ENCODE measurements at regions not wholly inside any gene's neighbourhood (a gene's known extent, or its start where the extent isn't known, plus 50 kb on each side); places are given as distances from the start of the nearest gene placed in this dataset.

- H3K27ac ChIP-seq, result no peak overlapping the region
- CTCF ChIA-PET, result no interaction called here
Measured at GRCh38 chr11:96447208-96448110, 57.6 kb downstream of the JRKL start.

GRCh38 chr11:96448225-96448624 is 58.4 kb downstream of the JRKL start:
- CTCF ChIA-PET, result no interaction called here

More at GRCh38 chr11:96447208-96448110, 57.6 kb downstream of the JRKL start:
- Histone ChIP-seq H4K20me1 (ENCODE audit: insufficient read depth) (no peaks in the 10 kb centered on the region), H3K36me3 (ENCODE audit: low read depth) (no peaks in the 10 kb centered on the region), H3K4me1 (replicated peaks; ENCODE audit: insufficient read depth) (no peaks in the 10 kb centered on the region), H2AFZ (no peak overlapping the region), H3K27me3 (ENCODE audit: insufficient read depth, low read depth) (peaks cover 4% of the 10 kb centered on the region; the same call in 1 of the 2 replicates), H3K4me2 (no peak overlapping the region), H3K9me3 (ENCODE audit: insufficient read depth, low read depth) (no peaks in the 10 kb centered on the region), H3K9me2 (ENCODE audit: insufficient read depth) (no peaks in the 10 kb centered on the region), H3K4me3 (no peak overlapping the region), H3K79me2 (ENCODE audit: low read depth) (no peaks in the 10 kb centered on the region), H3F3A (ENCODE audit: insufficient read depth, low read depth) (no peaks in the 10 kb centered on the region)
- no peak for DNase-seq
- POLR2A ChIA-PET (ENCODE audit: unreplicated experiment), result no interaction called here
- intact Hi-C loops (cut with micrococcal nuclease; ENCODE audit: unreplicated experiment), result no loop called here
- BruUV-seq (replicated peaks), result no TSS peak
- TF ChIP-seq CTCF (conservative IDR thresholded peaks at IDR 0.05) (no peak), EZH2 (IDR thresholded peaks at IDR 0.05; ENCODE audit: low read depth) (no peak)

GRCh38 chr11:96456111-96456510 is 66.3 kb downstream of the JRKL start:
- no peak overlapping the region for H3K4me3 ChIP-seq
- H3F3A ChIP-seq (ENCODE audit: insufficient read depth, low read depth), result no peaks in the 10 kb centered on the region
- no peaks in the 10 kb centered on the region for H4K20me1 ChIP-seq (ENCODE audit: insufficient read depth)
- no peak overlapping the region for H3K4me2 ChIP-seq
- intact Hi-C loops (cut with micrococcal nuclease; ENCODE audit: unreplicated experiment), result no loop called here
- H3K27me3 ChIP-seq (ENCODE audit: insufficient read depth, low read depth), result peaks cover 7% of the 10 kb centered on the region; the same call in 1 of the 2 replicates
- H3K4me1 ChIP-seq (replicated peaks; ENCODE audit: insufficient read depth), result no peaks in the 10 kb centered on the region
- no peaks in the 10 kb centered on the region for H3K9me2 ChIP-seq (ENCODE audit: insufficient read depth)
- no peaks in the 10 kb centered on the region for H3K36me3 ChIP-seq (ENCODE audit: low read depth)
- H3K79me2 ChIP-seq (ENCODE audit: low read depth), result no peaks in the 10 kb centered on the region
- no TSS peak for BruUV-seq (replicated peaks)
- no peak overlapping the region for H2AFZ ChIP-seq
- POLR2A ChIA-PET (ENCODE audit: unreplicated experiment), result no interaction called here
- DNase-seq, result no peak
- TF ChIP-seq EZH2 (IDR thresholded peaks at IDR 0.05; ENCODE audit: low read depth) (no peak), CTCF (conservative IDR thresholded peaks at IDR 0.05) (no peak)
- H3K27ac ChIP-seq, result no peak overlapping the region
- CTCF ChIA-PET, result no interaction called here
- no peaks in the 10 kb centered on the region for H3K9me3 ChIP-seq (ENCODE audit: insufficient read depth, low read depth)

More at GRCh38 chr11:96448225-96448624, 58.4 kb downstream of the JRKL start:
- Histone ChIP-seq H3K4me1 (replicated peaks; ENCODE audit: insufficient read depth) (no peaks in the 10 kb centered on the region), H3K27me3 (ENCODE audit: insufficient read depth, low read depth) (peaks cover 4% of the 10 kb centered on the region; the same call in 1 of the 2 replicates), H4K20me1 (ENCODE audit: insufficient read depth) (no peaks in the 10 kb centered on the region), H3K4me3 (no peak overlapping the region), H3F3A (ENCODE audit: insufficient read depth, low read depth) (no peaks in the 10 kb centered on the region), H3K79me2 (ENCODE audit: low read depth) (no peaks in the 10 kb centered on the region), H3K9me3 (ENCODE audit: insufficient read depth, low read depth) (no peaks in the 10 kb centered on the region), H3K9me2 (ENCODE audit: insufficient read depth) (no peaks in the 10 kb centered on the region), H3K27ac (no peak overlapping the region), H3K36me3 (ENCODE audit: low read depth) (no peaks in the 10 kb centered on the region), H3K4me2 (no peak overlapping the region), H2AFZ (no peak overlapping the region)
- DNase-seq, result no peak
- BruUV-seq (replicated peaks), result no TSS peak
- no peak for TF ChIP-seq EZH2 (IDR thresholded peaks at IDR 0.05; ENCODE audit: low read depth)
- TF ChIP-seq CTCF (conservative IDR thresholded peaks at IDR 0.05), result no peak
- POLR2A ChIA-PET (ENCODE audit: unreplicated experiment), result no interaction called here
- intact Hi-C loops (cut with micrococcal nuclease; ENCODE audit: unreplicated experiment), result no loop called here

Measured in PC-9 (cell line).